ENCODE measurements at regions not wholly inside any gene's neighbourhood (a gene's known extent, or its start where the extent isn't known, plus 50 kb on each side); places are given as distances from the start of the nearest gene placed in this dataset.

GRCh38 chr20:60326821-60327220 is 368.6 kb downstream of the CDH26 start:
- H3K27ac ChIP-seq (ENCODE audit: low read depth, low read length) = no peak overlapping the region
- no peak overlapping the region for H3K4me3 ChIP-seq (ENCODE audit: low read length)
- H3K27me3 Mint-ChIP-seq (ENCODE audit: insufficient read depth) = peaks cover 6% of the 10 kb centered on the region
- no peak overlapping the region for H3K9ac ChIP-seq (ENCODE audit: extremely low read depth, low read length, poor library complexity, severe bottlenecking)
- H3K9me3 Mint-ChIP-seq = peaks cover 2% of the 10 kb centered on the region
- no peaks in the 10 kb centered on the region for H3K36me3 ChIP-seq (ENCODE audit: control insufficient read depth, insufficient read depth, low read length)
- no peak for DNase-seq
- H3K27ac Mint-ChIP-seq = no peak overlapping the region
- H3K4me1 ChIP-seq (ENCODE audit: control insufficient read depth, insufficient read depth, low read length) = no peaks in the 10 kb centered on the region
- H3K36me3 Mint-ChIP-seq (ENCODE audit: low read depth) = no peaks in the 10 kb centered on the region
- 93 to 100% methylated on average over 5 of the region's 5 CpGs for WGBS, 2 experiments (ENCODE audit: insufficient coverage in 1 of 2, insufficient read length in 1 of 2)
- TF ChIP-seq CTCF (conservative IDR thresholded peaks at IDR 0.05) = no peak
- H3K27me3 ChIP-seq (ENCODE audit: control insufficient read depth, insufficient read depth, low read length, poor library complexity, severe bottlenecking) = no peaks in the 10 kb centered on the region
- no peaks in the 10 kb centered on the region for H3K9me3 ChIP-seq (ENCODE audit: control insufficient read depth, low read length)
- H3K4me1 Mint-ChIP-seq = peaks cover 23% of the 10 kb centered on the region
- H3K4me3 Mint-ChIP-seq = no peak overlapping the region

DNA sequence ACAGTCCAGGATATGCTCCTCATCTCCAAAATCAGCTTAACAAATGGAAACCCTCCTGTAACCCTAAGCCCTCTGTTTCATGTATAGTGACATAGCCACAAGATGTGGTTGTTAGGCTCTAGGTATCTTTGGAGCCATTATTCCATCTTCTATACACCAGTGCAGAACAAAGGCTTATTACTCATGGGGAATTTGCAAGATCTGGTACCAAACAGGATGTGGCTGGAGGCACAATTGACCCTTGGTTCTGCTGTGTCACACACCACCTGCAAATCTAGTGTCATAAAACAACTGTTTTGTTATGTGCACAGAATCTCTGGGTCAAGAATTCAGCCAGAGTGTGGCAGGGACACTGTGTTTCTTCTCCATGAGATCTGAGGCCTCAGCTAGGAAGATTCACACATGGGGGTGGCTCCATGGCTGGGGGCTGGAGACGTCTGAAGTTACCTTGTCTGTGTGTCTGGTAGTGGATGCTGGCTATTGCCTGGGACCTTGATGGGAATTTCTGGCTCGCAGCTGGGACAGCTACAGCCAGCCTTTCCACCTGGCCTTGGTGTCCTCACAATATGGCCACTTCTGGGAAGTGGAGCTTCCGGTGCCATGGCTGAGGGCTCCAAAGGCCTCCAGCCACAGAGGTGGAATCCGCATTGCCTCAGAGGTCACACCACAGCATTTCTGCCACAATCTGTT is 369.9 kb downstream of the CDH26 start:
- peaks cover 6% of the 10 kb centered on the region for H3K27me3 Mint-ChIP-seq (ENCODE audit: insufficient read depth)
- 99 to 100% methylated on average over 1 to 4 of the region's 4 CpGs for WGBS, 2 experiments (ENCODE audit: insufficient coverage in 1 of 2, insufficient read length in 1 of 2)
- DNase-seq = no peak
- Histone ChIP-seq H3K9ac (ENCODE audit: extremely low read depth, low read length, poor library complexity, severe bottlenecking) (no peak overlapping the region), H3K4me1 (ENCODE audit: control insufficient read depth, insufficient read depth, low read length) (no peaks in the 10 kb centered on the region), H3K27ac (ENCODE audit: low read depth, low read length) (no peak overlapping the region), H3K27me3 (ENCODE audit: control insufficient read depth, insufficient read depth, low read length, poor library complexity, severe bottlenecking) (no peaks in the 10 kb centered on the region), H3K36me3 (ENCODE audit: control insufficient read depth, insufficient read depth, low read length) (no peaks in the 10 kb centered on the region), H3K4me3 (ENCODE audit: low read length) (no peak overlapping the region), H3K9me3 (ENCODE audit: control insufficient read depth, low read length) (no peaks in the 10 kb centered on the region)
- no peaks in the 10 kb centered on the region for H3K36me3 Mint-ChIP-seq (ENCODE audit: low read depth)
- peaks cover 2% of the 10 kb centered on the region for H3K9me3 Mint-ChIP-seq
- TF ChIP-seq CTCF (conservative IDR thresholded peaks at IDR 0.05) = no peak
- no peak overlapping the region for H3K27ac Mint-ChIP-seq
- no peak overlapping the region for H3K4me3 Mint-ChIP-seq
- peaks cover 20% of the 10 kb centered on the region for H3K4me1 Mint-ChIP-seq

- H3K9me3 Mint-ChIP-seq = no peaks in the 10 kb centered on the region
Observed at GRCh38 chr20:60330461-60330860, 372.2 kb downstream of the CDH26 start.

More at GRCh38 chr20:60330461-60330860, 372.2 kb downstream of the CDH26 start:
- no peak overlapping the region for H3K4me3 Mint-ChIP-seq
- H3K27me3 ChIP-seq (ENCODE audit: control insufficient read depth, insufficient read depth, low read length, poor library complexity, severe bottlenecking) = no peaks in the 10 kb centered on the region
- no peak overlapping the region for H3K27ac ChIP-seq (ENCODE audit: low read depth, low read length)
- WGBS, 2 experiments (ENCODE audit: insufficient coverage in 1 of 2, insufficient read length in 1 of 2) = 74% methylated on average over 3 of the region's 3 CpGs; no CpG with 5 or more reads in 1 of the 2 experiments
- peaks cover 4% of the 10 kb centered on the region for H3K27me3 Mint-ChIP-seq (ENCODE audit: insufficient read depth)
- no peak for DNase-seq
- H3K9ac ChIP-seq (ENCODE audit: extremely low read depth, low read length, poor library complexity, severe bottlenecking) = no peak overlapping the region
- H3K27ac Mint-ChIP-seq = no peak overlapping the region
- H3K36me3 ChIP-seq (ENCODE audit: control insufficient read depth, insufficient read depth, low read length) = no peaks in the 10 kb centered on the region
- H3K36me3 Mint-ChIP-seq (ENCODE audit: low read depth) = no peaks in the 10 kb centered on the region
- no peaks in the 10 kb centered on the region for H3K9me3 ChIP-seq (ENCODE audit: control insufficient read depth, low read length)
- H3K4me3 ChIP-seq (ENCODE audit: low read length) = no peak overlapping the region
- no peaks in the 10 kb centered on the region for H3K4me1 ChIP-seq (ENCODE audit: control insufficient read depth, insufficient read depth, low read length)
- H3K4me1 Mint-ChIP-seq = peaks cover 15% of the 10 kb centered on the region
- TF ChIP-seq CTCF (conservative IDR thresholded peaks at IDR 0.05) = no peak

Measured in endodermal cell (in vitro differentiated cells).